Loucy (cell line): ENCODE measurements at regions not wholly inside any gene's neighbourhood (a gene's known extent, or its start where the extent isn't known, plus 50 kb on each side); places are given as distances from the start of the nearest gene placed in this dataset.

Experiments used
- H2AFZ ChIP-seq: fragments of 200-600 bp; sonication (generic); 2 replicates; pipeline ENCODE4 v1.6.0; 2016; ENCODE audit warnings: antibody characterized with exemption, mild to moderate bottlenecking, low read length, moderate library complexity
- H3F3A ChIP-seq: fragments of 200-600 bp; 2 replicates; pipeline ENCODE4 v1.6.0; 2016; ENCODE audit warnings: antibody characterized with exemption, low read depth, mild to moderate bottlenecking
- H3K27me3 ChIP-seq: fragments of 200-600 bp; sonication (generic); 2 replicates; pipeline ENCODE4 v1.6.1; 2014; ENCODE audit warnings: low read length, mild to moderate bottlenecking; ENCODE audit not compliant: insufficient read depth, poor library complexity, severe bottlenecking
- H3K36me3 ChIP-seq: fragments of 200-600 bp; sonication (generic); 2 replicates; pipeline ENCODE4 v1.6.1; 2016; ENCODE audit warnings: low read length; ENCODE audit not compliant: insufficient read depth
- H3K4me1 ChIP-seq: fragments of 200-600 bp; sonication (generic); 2 replicates; pipeline ENCODE4 v1.5.1; 2014; ENCODE audit warnings: low read length, mild to moderate bottlenecking; ENCODE audit not compliant: insufficient read depth, poor library complexity, severe bottlenecking
- H3K4me2 ChIP-seq: fragments of 200-600 bp; sonication (generic); 2 replicates; pipeline ENCODE4 v1.6.0; 2014; ENCODE audit warnings: antibody characterized with exemption, low read length, low read depth, mild to moderate bottlenecking; ENCODE audit not compliant: poor library complexity, severe bottlenecking
- H3K4me3 ChIP-seq: fragments of 200-600 bp; sonication (generic); 2 replicates; pipeline ENCODE4 v1.5.1; 2014; ENCODE audit warnings: low read length, mild to moderate bottlenecking, mixed read lengths; ENCODE audit not compliant: poor library complexity, severe bottlenecking
- H3K79me2 ChIP-seq: fragments of 200-600 bp; sonication (generic); 2 replicates; pipeline ENCODE4 v1.6.1; 2014; ENCODE audit warnings: low read length; ENCODE audit not compliant: insufficient read depth
- H3K9ac ChIP-seq: fragments of 200-600 bp; sonication (generic); 2 replicates; pipeline ENCODE4 v1.6.0; 2014; ENCODE audit warnings: mild to moderate bottlenecking, low read depth, low read length, moderate library complexity; ENCODE audit not compliant: poor library complexity, severe bottlenecking
- H3K9me2 ChIP-seq: fragments of 200-600 bp; sonication (generic); replicated peaks from 2 replicates; pipeline ENCODE4 v1.6.1; 2016; ENCODE audit warnings: low read depth, low read length, mixed read lengths
- H3K9me3 ChIP-seq: fragments of 200-600 bp; sonication (generic); 2 replicates; pipeline ENCODE4 v1.6.1; 2014; ENCODE audit warnings: mild to moderate bottlenecking, antibody characterized with exemption, low read length, low read depth; ENCODE audit not compliant: insufficient read depth
- H4K20me1 ChIP-seq: fragments of 200-600 bp; sonication (generic); 2 replicates; pipeline ENCODE4 v1.6.0; 2014; ENCODE audit warnings: antibody characterized with exemption, low read length, mild to moderate bottlenecking; ENCODE audit not compliant: insufficient read depth, poor library complexity, severe bottlenecking
- EZH2phosphoT487 ChIP-seq: fragments of 200-600 bp; IDR thresholded peaks from 2 replicates; pipeline ENCODE4 v1.6.1; 2018; ENCODE audit warnings: antibody characterized with exemption, mild to moderate bottlenecking, moderate library complexity, borderline replicate concordance
- TF ChIP-seq, protein P1 (sequence below): fragments of 200-600 bp; sonication (generic); conservative IDR thresholded peaks from 2 replicates; pipeline ENCODE4 v1.5.1; 2014; ENCODE audit warnings: mild to moderate bottlenecking, antibody characterized with exemption, low read length

- no peaks in the 10 kb centered on the region for H3K79me2 ChIP-seq
- H3K9me3 ChIP-seq = no peaks in the 10 kb centered on the region
- no peak overlapping the region for H2AFZ ChIP-seq
- no peaks in the 10 kb centered on the region for H3F3A ChIP-seq
- no peaks in the 10 kb centered on the region for H3K36me3 ChIP-seq
- no peaks in the 10 kb centered on the region for H3K4me1 ChIP-seq
- no peaks in the 10 kb centered on the region for H3K27me3 ChIP-seq
- no peaks in the 10 kb centered on the region for H4K20me1 ChIP-seq
- H3K4me2 ChIP-seq = no peak overlapping the region
- H3K4me3 ChIP-seq = no peak overlapping the region
- TF ChIP-seq EZH2phosphoT487 = no peak
- TF ChIP-seq, protein P1, sequence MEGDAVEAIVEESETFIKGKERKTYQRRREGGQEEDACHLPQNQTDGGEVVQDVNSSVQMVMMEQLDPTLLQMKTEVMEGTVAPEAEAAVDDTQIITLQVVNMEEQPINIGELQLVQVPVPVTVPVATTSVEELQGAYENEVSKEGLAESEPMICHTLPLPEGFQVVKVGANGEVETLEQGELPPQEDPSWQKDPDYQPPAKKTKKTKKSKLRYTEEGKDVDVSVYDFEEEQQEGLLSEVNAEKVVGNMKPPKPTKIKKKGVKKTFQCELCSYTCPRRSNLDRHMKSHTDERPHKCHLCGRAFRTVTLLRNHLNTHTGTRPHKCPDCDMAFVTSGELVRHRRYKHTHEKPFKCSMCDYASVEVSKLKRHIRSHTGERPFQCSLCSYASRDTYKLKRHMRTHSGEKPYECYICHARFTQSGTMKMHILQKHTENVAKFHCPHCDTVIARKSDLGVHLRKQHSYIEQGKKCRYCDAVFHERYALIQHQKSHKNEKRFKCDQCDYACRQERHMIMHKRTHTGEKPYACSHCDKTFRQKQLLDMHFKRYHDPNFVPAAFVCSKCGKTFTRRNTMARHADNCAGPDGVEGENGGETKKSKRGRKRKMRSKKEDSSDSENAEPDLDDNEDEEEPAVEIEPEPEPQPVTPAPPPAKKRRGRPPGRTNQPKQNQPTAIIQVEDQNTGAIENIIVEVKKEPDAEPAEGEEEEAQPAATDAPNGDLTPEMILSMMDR = no peak
- no peaks in the 10 kb centered on the region for H3K9me2 ChIP-seq
- no peak overlapping the region for H3K9ac ChIP-seq
Observed at GRCh38 chr7:35553519-35553918, 141.4 kb downstream of the HERPUD2 start.

DNA sequence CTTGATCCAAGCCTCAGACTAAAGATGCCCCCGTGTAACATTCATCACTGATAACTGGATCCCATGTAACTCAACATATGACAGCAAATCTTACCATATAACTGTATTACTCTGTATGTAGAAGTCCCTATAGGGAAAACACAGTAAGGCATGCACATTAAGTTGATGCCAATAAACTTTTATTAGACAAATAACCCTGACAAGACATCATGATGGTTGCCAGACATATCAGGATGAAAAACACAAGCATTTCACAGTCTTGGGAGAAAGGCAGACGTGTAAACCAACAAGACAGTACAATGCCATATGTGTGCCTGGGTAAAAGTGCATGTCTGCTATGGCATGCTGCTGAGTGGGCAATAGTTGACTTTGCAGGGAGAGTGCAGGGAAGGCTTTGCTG lies 142.2 kb downstream of the HERPUD2 start:
- Histone ChIP-seq H4K20me1 (no peaks in the 10 kb centered on the region), H3K27me3 (no peaks in the 10 kb centered on the region), H3K9me3 (no peaks in the 10 kb centered on the region), H3K9ac (no peak overlapping the region), H3K4me2 (no peak overlapping the region), H3K4me3 (no peak overlapping the region), H3F3A (no peaks in the 10 kb centered on the region), H3K36me3 (no peaks in the 10 kb centered on the region), H3K4me1 (no peaks in the 10 kb centered on the region), H3K9me2 (no peaks in the 10 kb centered on the region), H3K79me2 (no peaks in the 10 kb centered on the region), H2AFZ (no peak overlapping the region)
- TF ChIP-seq, protein P1 = no peak
- no peak for TF ChIP-seq EZH2phosphoT487

- Histone ChIP-seq H4K20me1 (no peaks in the 10 kb centered on the region), H3K27me3 (no peaks in the 10 kb centered on the region), H3K79me2 (no peaks in the 10 kb centered on the region), H3K4me2 (no peak overlapping the region), H3K4me3 (no peak overlapping the region), H3K9me2 (no peaks in the 10 kb centered on the region), H2AFZ (peak overlapping the region; percentile 50; the same call in 1 of the 2 replicates), H3K9ac (no peak overlapping the region), H3F3A (no peaks in the 10 kb centered on the region), H3K4me1 (peaks cover 2% of the 10 kb centered on the region), H3K9me3 (no peaks in the 10 kb centered on the region), H3K36me3 (no peaks in the 10 kb centered on the region)
- no peak for TF ChIP-seq EZH2phosphoT487
- TF ChIP-seq, protein P1 = peak; percentile 33; the same call in 1 of the 2 replicates
Observed at GRCh38 chr7:35551321-35552081, 143.4 kb downstream of the HERPUD2 start.
